HEK293 (cell line): ENCODE measurements at regions not wholly inside any gene's neighbourhood (a gene's known extent, or its start where the extent isn't known, plus 50 kb on each side); places are given as distances from the start of the nearest gene placed in this dataset.

Experiments
- CTCF ChIA-PET: fragments of 350-600 bp; formaldehyde crosslinking; extraction: SDS; loops from one replicate; lab custom pipeline; 2021; ENCODE audit warnings: antibody characterized with exemption; lab: Yijun Ruan, JAX
- POLR2A ChIA-PET: fragments of 300-600 bp; formaldehyde crosslinking; extraction: SDS; loops from one replicate; lab custom pipeline; 2020; ENCODE audit warnings: antibody characterized with exemption, inconsistent platforms; lab: Yijun Ruan, JAX
- H3K27ac ChIP-seq: fragments of 200-500 bp; sonication (Bioruptor generic); 2 replicates; pipeline ENCODE4 v1.5.1; 2014; ENCODE audit warnings: low read depth, low read length, control low read depth, inconsistent platforms; ENCODE audit errors: extremely low read depth
- H3K36me3 ChIP-seq, 2 experiments: fragments of 200-500 bp in 1 of 2; sonication (Bioruptor generic) in 1 of 2; 1 replicate in 1 of 2; 2 replicates in 1 of 2; pipeline ENCODE4 v1.5.1; 2014 to 2017; ENCODE audit warnings: inconsistent platforms in 2 of 2, low read length in 2 of 2; ENCODE audit not compliant: control insufficient read depth in 2 of 2, insufficient read depth in 1 of 2
- H3K4me1 ChIP-seq: fragments of 200-500 bp; sonication (Bioruptor generic); 2 replicates; pipeline ENCODE4 v1.5.1; 2014; ENCODE audit warnings: mild to moderate bottlenecking, low read length, inconsistent platforms; ENCODE audit not compliant: control insufficient read depth, insufficient read depth
- H3K4me3 ChIP-seq: 2 replicates; pipeline ENCODE4 v1.5.1; 2011; ENCODE audit warnings: low read depth, mild to moderate bottlenecking, control low read depth, low read length, moderate library complexity
- H3K9me3 ChIP-seq: fragments of 200-500 bp; sonication (Bioruptor generic); 2 replicates; pipeline ENCODE4 v1.5.1; 2014; ENCODE audit warnings: low read depth, low read length, inconsistent platforms; ENCODE audit not compliant: control insufficient read depth, insufficient read depth
- PBX3 ChIP-seq: sonication (generic); formaldehyde crosslinking; IDR thresholded peaks from 2 replicates; pipeline ENCODE4 v1.8.1; 2022; ENCODE audit warnings: mild to moderate bottlenecking, moderate library complexity, missing genetic modification reagents
- ZBTB26 ChIP-seq: fragments of 450-650 bp; formaldehyde crosslinking; optimal IDR thresholded peaks from 2 replicates; pipeline ENCODE3; 2016; ENCODE audit warnings: missing biosample characterization, mild to moderate bottlenecking, missing genetic modification characterization
- ZBTB44 ChIP-seq: fragments of 450-650 bp; IDR thresholded peaks from 2 replicates; pipeline ENCODE4 v1.5.1; 2018; ENCODE audit warnings: missing biosample characterization, mild to moderate bottlenecking, missing genetic modification characterization
- ZFP3 ChIP-seq: fragments of 450-650 bp; formaldehyde crosslinking; IDR thresholded peaks from 2 replicates; pipeline ENCODE4 v1.5.1; 2016; ENCODE audit warnings: low read depth, missing biosample characterization, missing genetic modification characterization
- ZFP41 ChIP-seq: fragments of 450-650 bp; formaldehyde crosslinking; IDR thresholded peaks from 2 replicates; pipeline ENCODE4 v1.5.1; 2016; ENCODE audit warnings: missing biosample characterization, missing genetic modification characterization, borderline replicate concordance
- ZNF140 ChIP-seq: fragments of 450-650 bp; formaldehyde crosslinking; IDR thresholded peaks from 2 replicates; pipeline ENCODE4 v1.5.1; 2016; ENCODE audit warnings: missing biosample characterization, missing genetic modification characterization
- ZNF175 ChIP-seq: fragments of 450-650 bp; formaldehyde crosslinking; IDR thresholded peaks from 2 replicates; pipeline ENCODE4 v1.5.1; 2016; ENCODE audit warnings: missing biosample characterization, missing genetic modification characterization
- ZNF221 ChIP-seq: fragments of 450-650 bp; formaldehyde crosslinking; IDR thresholded peaks from 2 replicates; pipeline ENCODE4 v1.5.1; 2017; ENCODE audit warnings: missing biosample characterization, missing genetic modification characterization, borderline replicate concordance
- ZNF274 ChIP-seq, 2 experiments: fragments of 200-500 bp in 1 of 2; fragments of 450-650 bp in 1 of 2; sonication (Bioruptor generic) in 1 of 2; formaldehyde crosslinking in 1 of 2; IDR thresholded peaks; 2 replicates each; pipeline versions ENCODE4 v1.5.1 to v1.6.1; 2014 to 2016; ENCODE audit warnings: borderline replicate concordance in 1 of 2, inconsistent platforms in 1 of 2, low read length in 1 of 2, missing biosample characterization in 1 of 2, missing genetic modification characterization in 1 of 2
- ZNF423 ChIP-seq: fragments of 450-650 bp; formaldehyde crosslinking; IDR thresholded peaks from 2 replicates; pipeline ENCODE4 v1.5.1; 2016; ENCODE audit warnings: missing biosample characterization, missing genetic modification characterization
- ZNF514 ChIP-seq: fragments of 450-650 bp; formaldehyde crosslinking; IDR thresholded peaks from 2 replicates; pipeline ENCODE4 v1.5.1; 2016; ENCODE audit warnings: missing biosample characterization, missing genetic modification characterization
- ZNF521 ChIP-seq: fragments of 450-650 bp; formaldehyde crosslinking; IDR thresholded peaks from 2 replicates; pipeline ENCODE4 v1.5.1; 2017; ENCODE audit warnings: missing biosample characterization, mild to moderate bottlenecking, missing genetic modification characterization
- ZNF529 ChIP-seq: fragments of 450-650 bp; formaldehyde crosslinking; IDR thresholded peaks from 2 replicates; pipeline ENCODE4 v1.5.1; 2017; ENCODE audit warnings: missing genetic modification characterization, missing biosample characterization; ENCODE audit not compliant: insufficient replicate concordance
- ZNF585B ChIP-seq: fragments of 450-650 bp; formaldehyde crosslinking; IDR thresholded peaks from 2 replicates; pipeline ENCODE4 v1.5.1; 2016; ENCODE audit warnings: missing biosample characterization, missing genetic modification characterization
- ZNF600 ChIP-seq: fragments of 450-650 bp; formaldehyde crosslinking; IDR thresholded peaks from 2 replicates; pipeline ENCODE4 v1.5.1; 2016; ENCODE audit warnings: missing biosample characterization, missing genetic modification characterization
- ZNF629 ChIP-seq: fragments of 450-650 bp; formaldehyde crosslinking; IDR thresholded peaks from 2 replicates; pipeline ENCODE4 v1.5.1; 2017; ENCODE audit warnings: missing biosample characterization, missing genetic modification characterization
- ZNF701 ChIP-seq: fragments of 450-650 bp; formaldehyde crosslinking; IDR thresholded peaks from 2 replicates; pipeline ENCODE4 v1.5.1; 2016; ENCODE audit warnings: missing biosample characterization, missing genetic modification characterization
- ZNF704 ChIP-seq: fragments of 450-650 bp; formaldehyde crosslinking; IDR thresholded peaks from 2 replicates; pipeline ENCODE4 v1.5.1; 2016; ENCODE audit warnings: missing biosample characterization, missing genetic modification characterization
- ZSCAN18 ChIP-seq: fragments of 450-650 bp; formaldehyde crosslinking; IDR thresholded peaks from 2 replicates; pipeline ENCODE4 v1.5.1; 2016; ENCODE audit warnings: missing biosample characterization, missing genetic modification characterization

GRCh38 chr3:72440491-72440890 is 407.8 kb downstream of the SHQ1 start:
- H3K36me3 ChIP-seq = peaks cover 0 to 16% of the 10 kb centered on the region in 2 experiments; a peak in 1 of 3 replicates
- no peak for TF ChIP-seq ZNF585B (tag by site-specific recombination)
- no peak for TF ChIP-seq ZNF704 (tag by site-specific recombination)
- no peak for TF ChIP-seq ZNF521 (tag by site-specific recombination)
- TF ChIP-seq ZNF514 = no peak
- TF ChIP-seq ZNF175 (tag by site-specific recombination) = no peak
- no peak for TF ChIP-seq PBX3
- no peak for TF ChIP-seq ZBTB26
- no peak overlapping the region for H3K27ac ChIP-seq

GRCh38 chr3:72439321-72440183 is 408.7 kb downstream of the SHQ1 start:
- no peak for TF ChIP-seq ZBTB44 (tag by site-specific recombination)
- no peak for TF ChIP-seq ZNF600 (tag by site-specific recombination)
- TF ChIP-seq ZNF140 (tag by site-specific recombination) = no peak
- TF ChIP-seq ZFP3 (tag by site-specific recombination) = no peak
- no peak for TF ChIP-seq ZFP41 (tag by site-specific recombination)
- TF ChIP-seq ZNF629 (tag by site-specific recombination) = no peak
- no peak for TF ChIP-seq ZNF221
- no peak for TF ChIP-seq ZNF529
- no peak for TF ChIP-seq ZNF423 (tag by site-specific recombination)
- no peak for TF ChIP-seq ZNF274 (IDR thresholded peaks at IDR 0.05; ENCODE audit: low read length)
- TF ChIP-seq ZNF274 (tag by site-specific recombination; IDR thresholded peaks at IDR 0.05; ENCODE audit: borderline replicate concordance) = no peak
- no peak for TF ChIP-seq ZNF701
- TF ChIP-seq ZSCAN18 = no peak
- H3K4me3 ChIP-seq = no peak overlapping the region
- CTCF ChIA-PET = no interaction called here
- H3K4me1 ChIP-seq = peaks cover 13% of the 10 kb centered on the region
- H3K36me3 ChIP-seq = peaks cover 0 to 16% of the 10 kb centered on the region in 2 experiments; a peak in 1 of 3 replicates
- H3K9me3 ChIP-seq = no peaks in the 10 kb centered on the region
- POLR2A ChIA-PET = no interaction called here
- H3K27ac ChIP-seq = no peak overlapping the region

More at GRCh38 chr3:72440491-72440890, 407.8 kb downstream of the SHQ1 start:
- Histone ChIP-seq H3K9me3 (no peaks in the 10 kb centered on the region), H3K4me3 (no peak overlapping the region), H3K4me1 (peaks cover 13% of the 10 kb centered on the region)
- POLR2A ChIA-PET = no interaction called here
- CTCF ChIA-PET = interaction anchor here (0.6 kb wide), 2 partner anchors 16 to 42 kb away, joined by 3 to 7 read pairs; no protein-coding TSS in a partner anchor
